ENCODE measurements at regions not wholly inside any gene's neighbourhood (a gene's known extent, or its start where the extent isn't known, plus 50 kb on each side); places are given as distances from the start of the nearest gene placed in this dataset.

DNA sequence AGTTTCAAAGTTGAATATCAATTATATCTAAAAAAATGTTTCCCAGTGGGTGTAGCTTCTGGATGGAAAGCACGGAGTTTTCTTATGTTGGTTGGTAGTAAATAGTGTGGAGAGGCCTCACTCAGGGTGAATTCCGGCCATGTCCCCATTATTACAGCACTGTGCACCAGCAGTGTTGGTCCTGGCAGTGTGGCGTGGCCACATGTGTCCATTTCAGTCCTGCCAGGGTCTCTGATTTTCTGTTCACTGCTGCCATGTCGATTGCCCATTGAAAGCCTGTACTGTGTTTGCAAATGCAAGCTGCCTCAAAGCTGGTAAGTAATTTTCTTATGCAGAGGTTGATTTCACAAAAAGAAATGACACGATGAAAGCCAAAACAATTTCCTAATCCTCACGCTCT, 386.2 kb downstream of the GALR1 start:
- ChIA-PET POLR2A (no interaction called here), CTCF (ENCODE audit: unreplicated experiment) (no interaction called here)
- TF ChIP-seq EZH2phosphoT487 (IDR thresholded peaks at IDR 0.05; ENCODE audit: borderline replicate concordance, low read depth, low read length) = no peak
- TF ChIP-seq, protein P1, sequence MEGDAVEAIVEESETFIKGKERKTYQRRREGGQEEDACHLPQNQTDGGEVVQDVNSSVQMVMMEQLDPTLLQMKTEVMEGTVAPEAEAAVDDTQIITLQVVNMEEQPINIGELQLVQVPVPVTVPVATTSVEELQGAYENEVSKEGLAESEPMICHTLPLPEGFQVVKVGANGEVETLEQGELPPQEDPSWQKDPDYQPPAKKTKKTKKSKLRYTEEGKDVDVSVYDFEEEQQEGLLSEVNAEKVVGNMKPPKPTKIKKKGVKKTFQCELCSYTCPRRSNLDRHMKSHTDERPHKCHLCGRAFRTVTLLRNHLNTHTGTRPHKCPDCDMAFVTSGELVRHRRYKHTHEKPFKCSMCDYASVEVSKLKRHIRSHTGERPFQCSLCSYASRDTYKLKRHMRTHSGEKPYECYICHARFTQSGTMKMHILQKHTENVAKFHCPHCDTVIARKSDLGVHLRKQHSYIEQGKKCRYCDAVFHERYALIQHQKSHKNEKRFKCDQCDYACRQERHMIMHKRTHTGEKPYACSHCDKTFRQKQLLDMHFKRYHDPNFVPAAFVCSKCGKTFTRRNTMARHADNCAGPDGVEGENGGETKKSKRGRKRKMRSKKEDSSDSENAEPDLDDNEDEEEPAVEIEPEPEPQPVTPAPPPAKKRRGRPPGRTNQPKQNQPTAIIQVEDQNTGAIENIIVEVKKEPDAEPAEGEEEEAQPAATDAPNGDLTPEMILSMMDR (conservative IDR thresholded peaks at IDR 0.05; ENCODE audit: low read length) = no peak
- Histone ChIP-seq H3K4me3 (ENCODE audit: low read depth, low read length, poor library complexity, severe bottlenecking) (no peak overlapping the region), H3K9me3 (ENCODE audit: low read length) (no peaks in the 10 kb centered on the region), H4K20me1 (ENCODE audit: insufficient read depth, low read length) (no peaks in the 10 kb centered on the region), H3K36me3 (ENCODE audit: insufficient read depth, low read length) (no peaks in the 10 kb centered on the region), H3K27ac (ENCODE audit: low read depth, low read length, poor library complexity, severe bottlenecking) (no peak overlapping the region), H2AFZ (ENCODE audit: low read length) (no peak overlapping the region), H3K9me2 (ENCODE audit: insufficient read depth, low read length) (no peaks in the 10 kb centered on the region), H3K79me2 (ENCODE audit: insufficient read depth, low read depth, low read length) (no peaks in the 10 kb centered on the region), H3K4me1 (ENCODE audit: insufficient read depth, low read length, poor library complexity, severe bottlenecking) (no peaks in the 10 kb centered on the region), H3K4me2 (ENCODE audit: low read length) (no peak overlapping the region)
- intact Hi-C loops (cut with micrococcal nuclease; ENCODE audit: unreplicated experiment) = no loop called here
- BruUV-seq (replicated peaks) = no TSS peak
- DNase-seq (ENCODE audit: low spot score) = no peak

- intact Hi-C loops (cut with micrococcal nuclease; ENCODE audit: unreplicated experiment) = no loop called here
- ChIA-PET POLR2A (no interaction called here), CTCF (ENCODE audit: unreplicated experiment) (no interaction called here)
- H3K4me2 ChIP-seq (ENCODE audit: low read length) = no peak overlapping the region
- TF ChIP-seq EZH2phosphoT487 (IDR thresholded peaks at IDR 0.05; ENCODE audit: borderline replicate concordance, low read depth, low read length) = no peak
- TF ChIP-seq, protein P1 (conservative IDR thresholded peaks at IDR 0.05; ENCODE audit: low read length) = no peak
- no peaks in the 10 kb centered on the region for H3K79me2 ChIP-seq (ENCODE audit: insufficient read depth, low read depth, low read length)
- H3K36me3 ChIP-seq (ENCODE audit: insufficient read depth, low read length) = no peaks in the 10 kb centered on the region
- no peaks in the 10 kb centered on the region for H3K4me1 ChIP-seq (ENCODE audit: insufficient read depth, low read length, poor library complexity, severe bottlenecking)
- no peak for DNase-seq (ENCODE audit: low spot score)
- no TSS peak for BruUV-seq (replicated peaks)
- H3K9me3 ChIP-seq (ENCODE audit: low read length) = no peaks in the 10 kb centered on the region
- no peaks in the 10 kb centered on the region for H3K9me2 ChIP-seq (ENCODE audit: insufficient read depth, low read length)
- no peak overlapping the region for H2AFZ ChIP-seq (ENCODE audit: low read length)
- H4K20me1 ChIP-seq (ENCODE audit: insufficient read depth, low read length) = no peaks in the 10 kb centered on the region
- no peak overlapping the region for H3K4me3 ChIP-seq (ENCODE audit: low read depth, low read length, poor library complexity, severe bottlenecking)
- no peak overlapping the region for H3K27ac ChIP-seq (ENCODE audit: low read depth, low read length, poor library complexity, severe bottlenecking)
Measured at GRCh38 chr18:77645170-77645872, 395.7 kb downstream of the GALR1 start.

DNA sequence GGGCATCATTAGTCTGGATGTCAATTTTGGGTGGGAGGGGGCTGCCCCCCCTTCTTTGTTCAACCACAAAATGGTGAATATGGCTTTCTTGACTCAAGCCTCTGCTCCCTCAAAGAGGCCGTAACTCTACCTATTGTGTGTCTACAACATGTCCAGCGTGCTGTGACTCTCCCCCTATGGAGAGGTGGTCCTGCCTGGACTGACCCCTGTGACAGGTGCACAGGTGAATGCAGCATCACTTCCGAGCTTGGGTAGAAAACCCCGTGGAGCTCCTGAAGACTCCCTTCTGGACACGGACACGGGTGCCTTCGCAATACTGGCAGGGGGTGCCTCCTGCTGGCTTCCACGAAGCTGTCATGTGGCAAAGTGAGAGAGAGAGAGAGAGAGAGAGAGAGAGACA, 397.8 kb downstream of the GALR1 start:
- no TSS peak for BruUV-seq (replicated peaks)

More for the DNA sequence above, 397.8 kb downstream of the GALR1 start:
- no peak for DNase-seq (ENCODE audit: low spot score)
- intact Hi-C loops (cut with micrococcal nuclease; ENCODE audit: unreplicated experiment) = no loop called here
- Histone ChIP-seq H3K79me2 (ENCODE audit: insufficient read depth, low read depth, low read length) (no peaks in the 10 kb centered on the region), H3K4me1 (ENCODE audit: insufficient read depth, low read length, poor library complexity, severe bottlenecking) (no peaks in the 10 kb centered on the region), H2AFZ (ENCODE audit: low read length) (no peak overlapping the region), H3K27ac (ENCODE audit: low read depth, low read length, poor library complexity, severe bottlenecking) (no peak overlapping the region), H4K20me1 (ENCODE audit: insufficient read depth, low read length) (no peaks in the 10 kb centered on the region), H3K4me3 (ENCODE audit: low read depth, low read length, poor library complexity, severe bottlenecking) (no peak overlapping the region), H3K36me3 (ENCODE audit: insufficient read depth, low read length) (no peaks in the 10 kb centered on the region), H3K9me3 (ENCODE audit: low read length) (no peaks in the 10 kb centered on the region), H3K9me2 (ENCODE audit: insufficient read depth, low read length) (no peaks in the 10 kb centered on the region), H3K4me2 (ENCODE audit: low read length) (no peak overlapping the region)
- ChIA-PET POLR2A (no interaction called here), CTCF (ENCODE audit: unreplicated experiment) (no interaction called here)
- TF ChIP-seq, protein P1 (conservative IDR thresholded peaks at IDR 0.05; ENCODE audit: low read length) = no peak
- no peak for TF ChIP-seq EZH2phosphoT487 (IDR thresholded peaks at IDR 0.05; ENCODE audit: borderline replicate concordance, low read depth, low read length)
